ENCODE measurements at regions not wholly inside any gene's neighbourhood (a gene's known extent, or its start where the extent isn't known, plus 50 kb on each side); places are given as distances from the start of the nearest gene placed in this dataset.

GRCh38 chr15:94626949-94627348, 395.6 kb downstream of the MCTP2 start:
- Histone ChIP-seq H3K4me3 (no peak overlapping the region), H3K27me3 (replicated peaks; ENCODE audit: insufficient read depth) (no peaks in the 10 kb centered on the region), H3K9me3 (no peaks in the 10 kb centered on the region), H3K36me3 (no peaks in the 10 kb centered on the region), H3K27ac (no peak overlapping the region), H3K4me1 (replicated peaks) (no peaks in the 10 kb centered on the region)
- no peak for DNase-seq (ENCODE audit: low spot score)
- no peak for TF ChIP-seq POLR2AphosphoS5 (IDR thresholded peaks at IDR 0.05)
- TF ChIP-seq POLR2A (IDR thresholded peaks at IDR 0.05), result no peak
- TF ChIP-seq CTCF (IDR thresholded peaks at IDR 0.05), result no peak
- WGBS, result 97% methylated on average over 3 of the region's 3 CpGs
- intact Hi-C loops (cut with DNase I), result no loop called here

GRCh38 chr15:94631608-94632007, 400.2 kb downstream of the MCTP2 start:
- intact Hi-C loops (cut with DNase I), result no loop called here
- WGBS, result 84% methylated on average over 6 of the region's 6 CpGs
- H3K9me3 ChIP-seq, result no peaks in the 10 kb centered on the region
- H3K36me3 ChIP-seq, result no peaks in the 10 kb centered on the region
- no peak for TF ChIP-seq CTCF (IDR thresholded peaks at IDR 0.05)
- no peak for TF ChIP-seq POLR2A (IDR thresholded peaks at IDR 0.05)
- TF ChIP-seq POLR2AphosphoS5 (IDR thresholded peaks at IDR 0.05), result no peak
- no peak overlapping the region for H3K27ac ChIP-seq
- no peak overlapping the region for H3K4me3 ChIP-seq
- H3K4me1 ChIP-seq (replicated peaks), result no peaks in the 10 kb centered on the region
- H3K27me3 ChIP-seq (replicated peaks; ENCODE audit: insufficient read depth), result no peaks in the 10 kb centered on the region
- no peak for DNase-seq (ENCODE audit: low spot score)

- intact Hi-C loops (cut with DNase I), result no loop called here
- no peak overlapping the region for H3K27ac ChIP-seq
- H3K4me3 ChIP-seq, result no peak overlapping the region
- DNase-seq (ENCODE audit: low spot score), result no peak
- no peaks in the 10 kb centered on the region for H3K36me3 ChIP-seq
- H3K27me3 ChIP-seq (replicated peaks; ENCODE audit: insufficient read depth), result no peaks in the 10 kb centered on the region
- TF ChIP-seq CTCF (IDR thresholded peaks at IDR 0.05) (no peak), POLR2A (IDR thresholded peaks at IDR 0.05) (no peak), POLR2AphosphoS5 (IDR thresholded peaks at IDR 0.05) (no peak)
- H3K4me1 ChIP-seq (replicated peaks), result no peaks in the 10 kb centered on the region
- WGBS, result 63% methylated on average over 6 of the region's 6 CpGs
- no peaks in the 10 kb centered on the region for H3K9me3 ChIP-seq
Observed at GRCh38 chr15:94638183-94638582, 406.8 kb downstream of the MCTP2 start.

- WGBS, result 85% methylated on average over 4 of the region's 4 CpGs
Observed at GRCh38 chr15:94639701-94640100, 408.3 kb downstream of the MCTP2 start.

More at GRCh38 chr15:94639701-94640100, 408.3 kb downstream of the MCTP2 start:
- no peak overlapping the region for H3K4me3 ChIP-seq
- intact Hi-C loops (cut with DNase I), result no loop called here
- no peak overlapping the region for H3K27ac ChIP-seq
- TF ChIP-seq POLR2A (IDR thresholded peaks at IDR 0.05) (no peak), POLR2AphosphoS5 (IDR thresholded peaks at IDR 0.05) (no peak), CTCF (IDR thresholded peaks at IDR 0.05) (no peak)
- DNase-seq (ENCODE audit: low spot score), result no peak
- no peaks in the 10 kb centered on the region for H3K36me3 ChIP-seq
- H3K4me1 ChIP-seq (replicated peaks), result no peaks in the 10 kb centered on the region
- no peaks in the 10 kb centered on the region for H3K9me3 ChIP-seq
- H3K27me3 ChIP-seq (replicated peaks; ENCODE audit: insufficient read depth), result no peaks in the 10 kb centered on the region
